IMR-90 (cell line): ENCODE measurements at regions not wholly inside any gene's neighbourhood (a gene's known extent, or its start where the extent isn't known, plus 50 kb on each side); places are given as distances from the start of the nearest gene placed in this dataset.
A peak's percentile ranks its signal among the peaks of the same experiment; 100 is the strongest.

Experiments used
- ATAC-seq: fragments of 200-7000 bp; cut with Tn5 transposase; 2 replicates; pipeline ENCODE4 v1.9.1; 2020; ENCODE audit warnings: low read depth, mild to moderate bottlenecking, moderate library complexity
- BruUV-seq: library from RNA; stranded (reverse); fragments of 400-500 nt; replicated peaks from 2 replicates; lab custom pipeline; 2021; lab: Mats Ljungman, UMichigan
- CTCF ChIA-PET: fragments of 300-600 bp; formaldehyde crosslinking; extraction: SDS; loops from one replicate; lab custom pipeline; 2021; ENCODE audit warnings: antibody characterized with exemption; lab: Yijun Ruan, JAX
- POLR2A ChIA-PET: fragments of 300-600 bp; sonication (Branson Sonifier 250); formaldehyde crosslinking; loops from one replicate; lab custom pipeline; 2022; ENCODE audit warnings: antibody characterized with exemption; ENCODE audit not compliant: unreplicated experiment; lab: Charles Lee
- DNase-seq: peaks from one replicate; pipeline ENCODE4 v3.0.0; 2013
- H2AFZ ChIP-seq: replicated peaks from 2 replicates; pipeline ENCODE3; 2013; ENCODE audit warnings: low read length, mild to moderate bottlenecking; ENCODE audit not compliant: poor library complexity
- H2AK5ac ChIP-seq: 2 replicates; pipeline ENCODE4 v1.6.1; 2013; ENCODE audit warnings: low read depth, low read length, inconsistent platforms
- H2AK9ac ChIP-seq: replicated peaks from 2 replicates; pipeline ENCODE3; 2013; ENCODE audit warnings: mild to moderate bottlenecking, low read depth, low read length, moderate library complexity; ENCODE audit not compliant: poor library complexity
- H2BK120ac ChIP-seq: 2 replicates; pipeline ENCODE4 v1.6.1; 2013; ENCODE audit warnings: low read depth, low read length, inconsistent platforms
- H2BK15ac ChIP-seq: 3 replicates; pipeline ENCODE4 v1.6.1; 2013; ENCODE audit warnings: low read depth, low read length, inconsistent platforms
- H2BK20ac ChIP-seq: 2 replicates; pipeline ENCODE4 v1.6.1; 2013; ENCODE audit warnings: low read depth, mild to moderate bottlenecking, inconsistent platforms, low read length, moderate library complexity
- H2BK5ac ChIP-seq: 2 replicates; pipeline ENCODE4 v1.6.1; 2013; ENCODE audit warnings: mild to moderate bottlenecking, low read depth, low read length, inconsistent platforms; ENCODE audit not compliant: poor library complexity, severe bottlenecking
- H3K14ac ChIP-seq: replicated peaks from 2 replicates; pipeline ENCODE4 v1.6.1; 2013; ENCODE audit warnings: low read depth, low read length, inconsistent platforms
- H3K18ac ChIP-seq: 2 replicates; pipeline ENCODE4 v1.6.1; 2013; ENCODE audit warnings: low read depth, low read length, control low read depth
- H3K23ac ChIP-seq: 2 replicates; pipeline ENCODE4 v1.6.1; 2013; ENCODE audit warnings: low read depth, low read length, inconsistent platforms
- H3K27ac ChIP-seq: 2 replicates; pipeline ENCODE4 v1.5.1; 2013; ENCODE audit warnings: mild to moderate bottlenecking, control low read depth, low read length; ENCODE audit not compliant: insufficient read depth
- H3K27me3 ChIP-seq: 2 replicates; pipeline ENCODE4 v1.6.1; 2013; ENCODE audit warnings: low read length; ENCODE audit not compliant: control insufficient read depth, insufficient read depth
- H3K36me3 ChIP-seq: 2 replicates; pipeline ENCODE4 v1.6.1; 2013; ENCODE audit warnings: low read length, mixed read lengths; ENCODE audit not compliant: control insufficient read depth, insufficient read depth
- H3K4ac ChIP-seq: 2 replicates; pipeline ENCODE4 v1.6.1; 2013; ENCODE audit warnings: low read depth, low read length, inconsistent platforms
- H3K4me1 ChIP-seq: 2 replicates; pipeline ENCODE4 v1.6.1; 2013; ENCODE audit warnings: low read length, mixed read lengths; ENCODE audit not compliant: control insufficient read depth, insufficient read depth
- H3K4me2 ChIP-seq: 2 replicates; pipeline ENCODE4 v1.6.1; 2013; ENCODE audit warnings: low read depth, mild to moderate bottlenecking, control low read depth, low read length, moderate library complexity
- H3K4me3 ChIP-seq: 2 replicates; pipeline ENCODE4 v1.5.1; 2013; ENCODE audit warnings: low read depth, mild to moderate bottlenecking, control low read depth, low read length, moderate library complexity; ENCODE audit not compliant: insufficient read depth
- H3K56ac ChIP-seq: 2 replicates; pipeline ENCODE4 v1.6.1; 2013; ENCODE audit warnings: low read length, inconsistent platforms; ENCODE audit not compliant: insufficient read depth; ENCODE audit errors: extremely low read depth
- H3K79me1 ChIP-seq, 2 experiments: 2 replicates each; pipeline ENCODE4 v1.6.1; 2013; ENCODE audit warnings: low read length in 2 of 2, inconsistent platforms in 1 of 2, low read depth in 1 of 2
- H3K9ac ChIP-seq: 2 replicates; pipeline ENCODE4 v1.6.1; 2013; ENCODE audit warnings: low read depth, low read length, control low read depth
- H3K9me1 ChIP-seq: 2 replicates; pipeline ENCODE4 v1.6.1; 2013; ENCODE audit warnings: low read length, inconsistent platforms; ENCODE audit not compliant: insufficient read depth
- H3K9me3 ChIP-seq: 2 replicates; pipeline ENCODE4 v1.6.1; 2013; ENCODE audit warnings: low read length; ENCODE audit not compliant: control insufficient read depth, insufficient read depth
- H4K20me1 ChIP-seq: 2 replicates; pipeline ENCODE4 v1.6.1; 2013; ENCODE audit warnings: low read length, inconsistent platforms; ENCODE audit not compliant: insufficient read depth
- H4K5ac ChIP-seq: 2 replicates; pipeline ENCODE4 v1.6.1; 2013; ENCODE audit warnings: mild to moderate bottlenecking, low read depth, low read length, control low read depth
- H4K8ac ChIP-seq, 2 experiments: 2 replicates each; pipeline ENCODE4 v1.6.1; 2013; ENCODE audit warnings: low read depth in 2 of 2, low read length in 2 of 2, control low read depth in 1 of 2, inconsistent platforms in 1 of 2
- H4K91ac ChIP-seq: 2 replicates; pipeline ENCODE4 v1.6.1; 2013; ENCODE audit warnings: low read depth, low read length, inconsistent platforms; ENCODE audit not compliant: insufficient read depth
- BHLHE40 ChIP-seq: fragments of 150-350 bp; IDR thresholded peaks from 2 replicates; pipeline ENCODE4 v1.6.1; 2016; ENCODE audit warnings: mild to moderate bottlenecking, low read depth, low read length
- CEBPB ChIP-seq: IDR thresholded peaks from 2 replicates; pipeline ENCODE4 v1.6.1; 2012; ENCODE audit warnings: low read depth, low read length, improper control_type of control experiment
- CHD1 ChIP-seq: IDR thresholded peaks from 2 replicates; pipeline ENCODE4 v1.6.1; 2012; ENCODE audit warnings: low read depth, low read length, improper control_type of control experiment
- FOS ChIP-seq: fragments of 150-350 bp; IDR thresholded peaks from 2 replicates; pipeline ENCODE4 v1.6.1; 2016; ENCODE audit warnings: low read depth, low read length
- MAFK ChIP-seq: IDR thresholded peaks from 2 replicates; pipeline ENCODE4 v1.6.1; 2012; ENCODE audit warnings: low read depth, low read length, improper control_type of control experiment
- MAZ ChIP-seq: IDR thresholded peaks from 2 replicates; pipeline ENCODE4 v1.6.1; 2012; ENCODE audit warnings: low read depth, mild to moderate bottlenecking, low read length, improper control_type of control experiment, moderate library complexity, borderline replicate concordance
- MXI1 ChIP-seq: IDR thresholded peaks from 2 replicates; pipeline ENCODE4 v1.6.1; 2012; ENCODE audit warnings: low read depth, mild to moderate bottlenecking, low read length, moderate library complexity, borderline replicate concordance
- NFE2L2 ChIP-seq: fragments of 150-350 bp; IDR thresholded peaks from 2 replicates; pipeline ENCODE4 v1.6.1; 2016; ENCODE audit warnings: low read depth, mild to moderate bottlenecking, low read length
- POLR2A ChIP-seq: IDR thresholded peaks from 2 replicates; pipeline ENCODE4 v1.6.1; 2012; ENCODE audit warnings: mild to moderate bottlenecking, low read depth, low read length
- RAD21 ChIP-seq: IDR thresholded peaks from 2 replicates; pipeline ENCODE4 v1.6.1; 2012; ENCODE audit warnings: low read length, improper control_type of control experiment
- RCOR1 ChIP-seq: IDR thresholded peaks from 2 replicates; pipeline ENCODE4 v1.6.1; 2012; ENCODE audit warnings: mild to moderate bottlenecking, low read length, improper control_type of control experiment; ENCODE audit not compliant: insufficient replicate concordance
- RFX5 ChIP-seq: IDR thresholded peaks from 2 replicates; pipeline ENCODE4 v1.8.0; 2012; ENCODE audit warnings: low read depth, mild to moderate bottlenecking, low read length, moderate library complexity
- SMC3 ChIP-seq: fragments of 150-350 bp; IDR thresholded peaks from 2 replicates; pipeline ENCODE4 v1.6.1; 2016; ENCODE audit warnings: low read depth, mild to moderate bottlenecking, antibody characterized with exemption, low read length, moderate library complexity
- dilution Hi-C: fragments of 300-500 bp; cut with HindIII; formaldehyde crosslinking; loops from one replicate; pipeline ENCODE4 v1.14.3; 2018; ENCODE audit warnings: low sequenced_read_pairs; ENCODE audit not compliant: unreplicated experiment
- in situ Hi-C: fragments of 300-500 bp; cut with MboI; formaldehyde crosslinking; loops from 3 replicates; pipeline ENCODE4 v1.14.3; 2019; ENCODE audit warnings: low sequenced_read_pairs, inconsistent platforms, mixed read lengths
- intact Hi-C: fragments of 100-400 bp; cut with micrococcal nuclease; formaldehyde crosslinking; loops from 2 replicates; pipeline ENCODE4 v1.10.0; 2022
- TF ChIP-seq, protein P1 (sequence below): conservative IDR thresholded peaks from 2 replicates; pipeline ENCODE4 v1.5.1; 2012; ENCODE audit warnings: mild to moderate bottlenecking, low read depth, low read length, improper control_type of control experiment
- TF ChIP-seq, protein P2 (sequence below): fragments of 150-350 bp; IDR thresholded peaks from 2 replicates; pipeline ENCODE4 v1.6.1; 2017; ENCODE audit warnings: mild to moderate bottlenecking, antibody characterized with exemption, low read length, low read depth
- TF ChIP-seq, protein P3 (sequence below): fragments of 150-350 bp; IDR thresholded peaks from 2 replicates; pipeline ENCODE4 v1.6.1; 2016; ENCODE audit warnings: low read depth, mild to moderate bottlenecking, low read length, moderate library complexity, borderline replicate concordance

DNA sequence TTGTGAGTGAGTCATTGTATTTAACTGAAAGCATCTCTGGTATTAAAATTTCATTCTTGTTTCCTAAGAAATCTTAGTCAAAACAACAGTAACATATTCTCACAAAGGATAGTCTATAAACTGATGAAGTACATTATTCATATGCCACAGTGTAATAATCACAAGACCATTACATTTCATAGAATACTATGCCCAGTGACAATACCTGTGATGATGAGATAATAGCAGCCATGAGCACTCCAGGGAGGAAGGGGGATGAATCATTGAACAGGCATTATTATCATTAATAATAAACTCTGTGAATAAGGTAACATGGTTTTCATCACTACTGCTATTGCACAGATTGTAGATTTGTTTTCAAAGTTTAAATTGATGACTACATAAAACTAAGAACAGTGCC is 667.9 kb downstream of the EPM2A start:
- ChIA-PET POLR2A (no interaction called here), CTCF (no interaction called here)
- no peak overlapping the region for H3K27ac ChIP-seq
- H3K36me3 ChIP-seq, result no peaks in the 10 kb centered on the region
- dilution Hi-C loops, result no loop called here
- no peak overlapping the region for H3K4me3 ChIP-seq
- H4K20me1 ChIP-seq, result no peaks in the 10 kb centered on the region
- H3K9ac ChIP-seq, result no peak overlapping the region
- no peak overlapping the region for H2AFZ ChIP-seq
- no peak overlapping the region for H2AK5ac ChIP-seq
- H3K23ac ChIP-seq, result no peak overlapping the region
- H3K27me3 ChIP-seq, result no peaks in the 10 kb centered on the region
- H3K18ac ChIP-seq, result no peak overlapping the region
- H2BK20ac ChIP-seq, result no peak overlapping the region
- peaks cover 12% of the 10 kb centered on the region for H3K9me1 ChIP-seq
- BruUV-seq, result no TSS peak
- no peak overlapping the region for H3K4me2 ChIP-seq
- H2BK5ac ChIP-seq, result peak overlapping the region; percentile 52
- no peak overlapping the region for H4K91ac ChIP-seq
- peaks cover 16% of the 10 kb centered on the region for H3K4me1 ChIP-seq
- DNase-seq (peak; percentile 57), ATAC-seq (no peak)
- no peaks in the 10 kb centered on the region for H3K79me1 ChIP-seq
- no peak overlapping the region for H2AK9ac ChIP-seq
- H4K5ac ChIP-seq, result no peak overlapping the region
- no peak overlapping the region for H2BK120ac ChIP-seq
- in situ Hi-C loops, result no loop called here
- TF ChIP-seq POLR2A, result no peak
- no peak for TF ChIP-seq CEBPB
- TF ChIP-seq NFE2L2, result no peak
- TF ChIP-seq, protein P1, sequence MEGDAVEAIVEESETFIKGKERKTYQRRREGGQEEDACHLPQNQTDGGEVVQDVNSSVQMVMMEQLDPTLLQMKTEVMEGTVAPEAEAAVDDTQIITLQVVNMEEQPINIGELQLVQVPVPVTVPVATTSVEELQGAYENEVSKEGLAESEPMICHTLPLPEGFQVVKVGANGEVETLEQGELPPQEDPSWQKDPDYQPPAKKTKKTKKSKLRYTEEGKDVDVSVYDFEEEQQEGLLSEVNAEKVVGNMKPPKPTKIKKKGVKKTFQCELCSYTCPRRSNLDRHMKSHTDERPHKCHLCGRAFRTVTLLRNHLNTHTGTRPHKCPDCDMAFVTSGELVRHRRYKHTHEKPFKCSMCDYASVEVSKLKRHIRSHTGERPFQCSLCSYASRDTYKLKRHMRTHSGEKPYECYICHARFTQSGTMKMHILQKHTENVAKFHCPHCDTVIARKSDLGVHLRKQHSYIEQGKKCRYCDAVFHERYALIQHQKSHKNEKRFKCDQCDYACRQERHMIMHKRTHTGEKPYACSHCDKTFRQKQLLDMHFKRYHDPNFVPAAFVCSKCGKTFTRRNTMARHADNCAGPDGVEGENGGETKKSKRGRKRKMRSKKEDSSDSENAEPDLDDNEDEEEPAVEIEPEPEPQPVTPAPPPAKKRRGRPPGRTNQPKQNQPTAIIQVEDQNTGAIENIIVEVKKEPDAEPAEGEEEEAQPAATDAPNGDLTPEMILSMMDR, result no peak
- TF ChIP-seq, protein P2, sequence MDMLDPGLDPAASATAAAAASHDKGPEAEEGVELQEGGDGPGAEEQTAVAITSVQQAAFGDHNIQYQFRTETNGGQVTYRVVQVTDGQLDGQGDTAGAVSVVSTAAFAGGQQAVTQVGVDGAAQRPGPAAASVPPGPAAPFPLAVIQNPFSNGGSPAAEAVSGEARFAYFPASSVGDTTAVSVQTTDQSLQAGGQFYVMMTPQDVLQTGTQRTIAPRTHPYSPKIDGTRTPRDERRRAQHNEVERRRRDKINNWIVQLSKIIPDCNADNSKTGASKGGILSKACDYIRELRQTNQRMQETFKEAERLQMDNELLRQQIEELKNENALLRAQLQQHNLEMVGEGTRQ, result no peak
- no peak for TF ChIP-seq BHLHE40
- TF ChIP-seq, protein P3, sequence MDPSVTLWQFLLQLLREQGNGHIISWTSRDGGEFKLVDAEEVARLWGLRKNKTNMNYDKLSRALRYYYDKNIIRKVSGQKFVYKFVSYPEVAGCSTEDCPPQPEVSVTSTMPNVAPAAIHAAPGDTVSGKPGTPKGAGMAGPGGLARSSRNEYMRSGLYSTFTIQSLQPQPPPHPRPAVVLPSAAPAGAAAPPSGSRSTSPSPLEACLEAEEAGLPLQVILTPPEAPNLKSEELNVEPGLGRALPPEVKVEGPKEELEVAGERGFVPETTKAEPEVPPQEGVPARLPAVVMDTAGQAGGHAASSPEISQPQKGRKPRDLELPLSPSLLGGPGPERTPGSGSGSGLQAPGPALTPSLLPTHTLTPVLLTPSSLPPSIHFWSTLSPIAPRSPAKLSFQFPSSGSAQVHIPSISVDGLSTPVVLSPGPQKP, result no peak
- no peak for TF ChIP-seq MAZ
- no peak for TF ChIP-seq FOS
- TF ChIP-seq MXI1, result no peak
- TF ChIP-seq MAFK, result no peak
- no peak for TF ChIP-seq SMC3
- no peak for TF ChIP-seq CHD1
- TF ChIP-seq RAD21, result no peak
- TF ChIP-seq RCOR1, result no peak
- TF ChIP-seq RFX5, result no peak
- no peak overlapping the region for H3K14ac ChIP-seq
- no peak overlapping the region for H3K4ac ChIP-seq
- H2BK15ac ChIP-seq, result no peak overlapping the region
- no peak overlapping the region for H3K56ac ChIP-seq
- intact Hi-C loops, result no loop called here
- no peaks in the 10 kb centered on the region for H3K9me3 ChIP-seq
- H4K8ac ChIP-seq, result no peak overlapping the region
